CD4-positive, alpha-beta T cell treated with Interleukin-21 for 1 hour (primary cell): ENCODE measurements at regions not wholly inside any gene's neighbourhood (a gene's known extent, or its start where the extent isn't known, plus 50 kb on each side); places are given as distances from the start of the nearest gene placed in this dataset.

ENCODE experiments used
- DNase-seq: peaks from one replicate; pipeline ENCODE4 v3.0.0-alpha.2; 2020

DNA sequence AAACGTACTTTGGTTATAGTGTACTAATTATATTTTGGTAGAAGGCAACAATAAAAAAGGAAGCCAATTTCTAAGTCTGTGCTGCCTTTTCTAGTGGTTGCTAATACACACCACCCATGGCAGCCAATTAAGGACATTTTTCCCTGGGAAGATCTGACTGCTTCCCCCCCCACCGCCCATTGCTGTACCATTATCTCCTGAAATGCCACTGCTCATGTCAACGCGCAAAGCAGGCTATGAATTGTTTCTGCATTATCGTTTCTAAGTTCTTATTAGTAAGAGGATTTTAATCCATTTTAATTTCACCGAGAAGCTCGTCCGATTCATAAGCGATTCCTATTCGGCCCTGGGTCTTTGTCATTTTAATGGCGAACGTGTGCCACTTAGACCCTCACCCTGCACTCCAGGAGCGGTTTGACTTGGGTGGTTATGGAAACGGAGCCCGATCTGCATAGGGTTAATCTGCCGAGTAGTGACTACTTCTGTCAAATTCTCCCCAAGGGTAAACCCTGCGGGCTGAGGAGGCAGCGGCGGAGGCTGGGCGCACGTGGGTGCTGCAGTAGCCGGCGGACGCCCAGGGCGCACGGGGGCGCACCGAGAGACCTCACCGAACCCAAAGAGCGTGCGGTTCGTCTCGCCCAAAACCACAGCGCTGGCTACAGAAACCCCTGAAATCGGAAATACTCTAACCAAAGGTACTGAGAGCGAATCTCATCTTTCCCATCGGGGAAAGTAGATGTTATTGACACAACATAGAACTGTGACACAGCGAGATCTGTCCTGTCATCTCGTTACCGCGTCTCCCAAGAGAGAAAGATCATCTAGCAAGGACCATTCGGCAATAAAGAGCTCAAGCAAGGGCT is 55.8 kb upstream of the SHC3 start:
- peak; percentile 1 for DNase-seq

- no peak for DNase-seq
These were observed 58.4 kb upstream of the SHC3 start for GRCh38 chr9:89236955-89237573.

DNA sequence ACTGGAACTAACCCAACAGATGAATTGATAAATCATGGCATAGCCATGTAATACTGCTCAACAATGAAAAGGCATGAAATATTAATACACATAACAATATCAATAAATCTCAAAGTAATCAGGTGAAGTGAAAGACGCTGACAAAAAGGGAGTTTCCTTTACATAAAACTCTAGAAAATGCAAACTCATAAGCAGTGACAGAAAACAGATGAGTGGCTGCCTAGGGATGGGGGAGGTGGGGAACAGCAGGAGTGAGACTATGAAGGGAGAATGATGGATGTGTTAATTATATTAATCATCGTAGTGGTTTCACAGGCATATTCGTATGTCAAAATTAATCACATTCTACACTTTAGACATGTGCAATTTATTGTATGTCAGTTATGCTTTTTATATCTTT is 59.8 kb upstream of the SHC3 start:
- no peak for DNase-seq

GRCh38 chr9:89243296-89244061 is 64.9 kb upstream of the SHC3 start:
- no peak for DNase-seq

DNA sequence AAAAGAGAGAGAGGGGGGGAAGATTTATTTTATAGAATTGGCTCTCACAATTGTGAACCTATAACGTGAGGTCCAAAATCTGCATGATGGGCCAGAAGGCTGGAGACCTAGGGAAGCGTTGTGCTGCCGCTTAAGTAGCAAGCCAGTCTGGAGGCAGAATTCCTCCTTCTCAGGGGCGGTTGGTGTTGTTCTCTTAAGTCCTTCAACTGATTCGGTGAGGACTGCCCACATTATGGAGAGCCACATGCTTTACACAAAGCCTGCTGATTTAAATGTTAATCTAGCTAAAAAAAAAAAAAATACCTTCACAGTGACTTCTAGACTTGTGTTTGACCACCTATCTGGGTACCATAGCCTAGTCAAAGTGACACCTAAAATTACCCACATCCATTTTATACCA is 64.2 kb upstream of the CKS2 start:
- no peak for DNase-seq

DNA sequence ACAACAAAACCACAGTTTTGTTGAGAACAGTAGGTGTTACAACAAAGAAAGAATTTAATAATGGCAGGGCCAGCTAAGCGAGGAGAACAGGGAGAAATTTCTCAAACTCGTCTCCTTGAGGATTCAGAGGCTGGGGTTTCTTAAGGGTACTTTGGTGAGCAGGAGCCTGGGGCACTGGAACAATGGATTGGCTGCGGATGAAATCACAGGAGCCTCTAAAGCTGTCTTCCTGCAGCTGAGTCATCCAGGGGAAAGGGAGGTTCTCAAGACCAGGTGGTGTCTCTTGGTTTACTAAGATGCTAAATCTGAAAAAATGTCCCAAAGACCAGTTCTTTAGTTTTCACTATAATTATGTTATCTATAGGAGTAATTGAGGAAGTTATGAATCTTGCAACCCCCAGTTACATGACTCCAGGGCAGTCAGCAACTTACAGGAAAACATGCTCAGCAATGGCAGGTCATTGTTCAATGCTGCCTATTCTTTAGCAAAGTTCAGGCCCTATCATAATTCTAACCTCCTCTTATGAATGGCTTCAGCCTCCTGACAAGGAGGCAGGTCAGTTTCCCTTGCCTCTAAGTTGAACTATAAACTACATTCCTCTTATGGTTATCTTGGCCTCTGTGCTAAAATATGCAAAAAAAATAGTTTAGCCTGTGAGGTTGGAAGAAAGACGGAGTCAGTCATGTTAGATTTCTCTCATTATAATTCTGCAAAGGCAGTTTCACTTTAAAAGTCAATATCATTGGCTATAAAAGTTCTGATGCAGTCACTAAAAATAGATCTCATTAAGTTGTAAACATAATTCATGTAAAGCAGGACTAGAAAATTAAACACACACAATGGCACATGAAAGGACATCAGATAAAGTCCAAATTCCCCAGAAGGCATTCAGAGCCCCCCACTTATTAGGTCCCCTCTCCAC is 63.3 kb upstream of the CKS2 start:
- DNase-seq: no peak

DNA sequence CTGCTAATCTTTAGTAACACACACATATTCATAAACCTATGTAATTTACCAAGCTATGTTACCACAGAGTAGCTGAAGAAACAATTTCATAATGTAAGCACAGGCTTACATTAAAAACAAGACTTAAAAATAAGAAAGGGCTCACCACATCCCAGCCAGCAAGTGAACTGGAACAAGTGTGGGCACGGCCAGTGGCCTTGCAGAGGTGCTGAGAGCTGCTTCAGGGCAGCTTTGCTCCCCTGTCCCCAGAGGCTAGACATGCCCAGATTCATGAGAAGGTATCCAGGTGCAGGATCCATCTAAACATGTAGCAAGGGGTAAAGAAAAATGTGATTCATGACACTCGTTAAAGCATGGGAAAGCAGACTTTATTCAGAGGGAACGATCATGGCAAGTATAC is 62.0 kb upstream of the CKS2 start:
- no peak for DNase-seq

DNA sequence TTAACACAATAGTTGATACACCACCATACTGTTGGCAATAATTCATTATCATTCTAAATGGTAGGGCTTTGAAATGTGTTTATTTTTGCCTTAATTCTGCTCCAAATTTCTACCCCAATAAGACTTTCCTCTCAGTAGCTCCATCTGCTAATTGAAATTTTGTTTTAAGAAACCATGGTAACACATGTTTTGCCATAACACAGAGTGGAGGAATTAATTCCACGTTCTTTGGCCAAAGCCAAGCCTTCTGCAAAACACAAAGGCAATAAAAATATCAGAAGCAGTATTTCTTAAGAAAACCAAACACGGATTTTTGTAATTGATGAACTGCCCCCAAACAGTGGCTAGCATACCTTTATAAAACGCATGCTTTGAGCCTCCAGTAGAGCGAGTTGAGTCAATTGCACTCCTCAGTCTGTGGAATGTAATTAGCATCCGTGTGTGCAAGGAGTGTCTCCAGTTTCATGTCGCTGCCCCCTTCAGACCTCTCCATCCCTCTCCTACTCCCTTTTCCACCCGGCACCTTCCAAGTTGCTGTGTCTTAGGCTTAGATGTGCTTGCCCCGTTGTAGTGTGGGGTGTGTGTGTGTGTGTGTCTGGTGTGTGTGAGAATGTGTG is 58.2 kb upstream of the CKS2 start:
- DNase-seq: no peak

- DNase-seq: no peak
These were observed 56.8 kb upstream of the CKS2 start for GRCh38 chr9:89254058-89254772.

- no peak for DNase-seq
These were observed 56.2 kb upstream of the CKS2 start for GRCh38 chr9:89254773-89255125.

DNA sequence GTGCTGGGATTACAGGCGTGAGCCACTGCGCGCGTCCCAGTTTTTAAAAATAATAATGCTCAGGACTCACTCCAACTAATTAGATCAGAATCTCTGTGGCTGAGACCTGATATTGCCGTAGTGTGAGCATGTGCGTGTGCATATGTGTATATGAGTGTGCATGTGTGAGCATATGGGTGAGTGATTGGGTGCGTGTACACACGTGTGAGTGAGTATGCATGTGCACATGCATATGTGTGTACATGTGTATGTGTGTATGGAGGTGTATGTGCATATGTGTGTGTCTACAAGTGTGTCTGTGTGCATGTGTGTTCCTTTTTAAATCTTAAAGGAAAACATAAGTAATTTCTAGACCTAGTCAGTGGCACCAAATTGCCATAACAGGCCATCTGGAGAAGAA is 54.8 kb upstream of the CKS2 start:
- DNase-seq: no peak

GRCh38 chr9:89256642-89257041 is 54.4 kb upstream of the CKS2 start:
- DNase-seq: no peak

- no peak for DNase-seq
These were observed 50.5 kb upstream of the CKS2 start for GRCh38 chr9:89260525-89260924.
